Vagina (tissue), 2 donors: ENCODE measurements at regions not wholly inside any gene's neighbourhood (a gene's known extent, or its start where the extent isn't known, plus 50 kb on each side); places are given as distances from the start of the nearest gene placed in this dataset.

ENCODE experiments used
- CTCF ChIP-seq, 3 experiments: fragments of 450-650 bp in 2 of 3; fragments of 200-600 bp in 1 of 3; sonication (generic) in 1 of 3; IDR thresholded peaks; one replicate each; pipeline ENCODE4 v1.5.1; 2017 to 2019; ENCODE audit warnings: antibody characterized with exemption in 3 of 3, mild to moderate bottlenecking in 2 of 3, moderate library complexity in 2 of 3
- POLR2A ChIP-seq, 2 donors: fragments of 450-650 bp; IDR thresholded peaks; one replicate each; pipeline ENCODE4 v1.6.1; 2017; ENCODE audit warnings: antibody characterized with exemption in 2 of 2, mild to moderate bottlenecking in 2 of 2, moderate library complexity in 2 of 2

- no peak for TF ChIP-seq CTCF (IDR thresholded peaks at IDR 0.05)
- TF ChIP-seq POLR2A (IDR thresholded peaks at IDR 0.05) = no peak
Observed at GRCh38 chr10:29873941-29874484, 185.4 kb downstream of the JCAD start.
